ENCODE measurements at regions not wholly inside any gene's neighbourhood (a gene's known extent, or its start where the extent isn't known, plus 50 kb on each side); places are given as distances from the start of the nearest gene placed in this dataset.
A peak's percentile ranks its signal among the peaks of the same experiment; 100 is the strongest.

DNA sequence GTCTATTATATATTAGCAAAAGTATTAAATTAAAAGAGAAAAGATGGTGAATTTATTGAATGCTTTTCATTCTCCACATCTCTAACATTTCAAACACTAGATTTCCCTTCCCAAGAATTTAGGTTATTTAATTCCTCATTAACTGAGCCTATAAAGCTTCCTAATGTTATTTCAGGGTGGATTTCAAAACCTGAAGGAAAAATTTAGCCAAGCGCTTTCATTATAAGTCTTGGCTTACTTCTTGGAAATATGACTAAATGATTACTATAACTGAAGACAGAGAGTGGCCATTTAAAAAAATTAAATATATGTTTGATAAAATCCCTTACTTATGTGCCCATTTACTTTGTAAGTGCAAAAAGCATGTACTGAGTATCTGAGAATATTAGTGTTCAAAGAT, 141.8 kb upstream of the ARSJ start:
- no peak overlapping the region for H2BK15ac ChIP-seq (ENCODE audit: low read depth, poor library complexity, severe bottlenecking)
- H3K9ac ChIP-seq (ENCODE audit: low read length) = no peak overlapping the region
- H3K4me1 ChIP-seq (ENCODE audit: control insufficient read depth, insufficient read depth, low read depth, low read length) = no peaks in the 10 kb centered on the region
- H3K36me3 ChIP-seq (ENCODE audit: control insufficient read depth in 1 of 2, insufficient read depth in 2 of 2, low read depth in 1 of 2, low read length in 2 of 2) = no peaks in the 10 kb centered on the region
- no CpG with 5 or more reads among the region's 1 CpG for WGBS
- H3K9me3 ChIP-seq (ENCODE audit: control insufficient read depth, low read length) = no peaks in the 10 kb centered on the region
- H3K27me3 ChIP-seq (ENCODE audit: control insufficient read depth in 1 of 2, insufficient read depth in 1 of 2, low read length in 2 of 2) = no peaks in the 10 kb centered on the region
- no peak overlapping the region for H3K27ac ChIP-seq (ENCODE audit: low read length, poor library complexity, severe bottlenecking)
- no peak overlapping the region for H2BK5ac ChIP-seq (ENCODE audit: low read depth, low read length, poor library complexity, severe bottlenecking)
- H3K4ac ChIP-seq (ENCODE audit: low read depth in 1 of 2, low read length in 2 of 2) = no peak overlapping the region
- no peak for DNase-seq
- no peak overlapping the region for H2BK120ac ChIP-seq (ENCODE audit: low read depth, low read length)
- no peak overlapping the region for H2BK12ac ChIP-seq (ENCODE audit: low read length in 2 of 2)
- H3K79me1 ChIP-seq (replicated peaks; ENCODE audit: low read length, poor library complexity, severe bottlenecking) = no peaks in the 10 kb centered on the region
- H2AFZ ChIP-seq (ENCODE audit: low read depth, low read length) = no peak overlapping the region
- H3K14ac ChIP-seq (ENCODE audit: low read length in 2 of 2) = no peak overlapping the region
- H3K23ac ChIP-seq (ENCODE audit: low read length in 2 of 2) = no peak overlapping the region
- H4K91ac ChIP-seq (ENCODE audit: low read length) = no peak overlapping the region
- no peak overlapping the region for H3K18ac ChIP-seq (ENCODE audit: low read depth in 1 of 2, low read length in 2 of 2)
- no peak overlapping the region for H3K4me2 ChIP-seq (ENCODE audit: low read length, poor library complexity, severe bottlenecking)
- no peak overlapping the region for H4K8ac ChIP-seq (ENCODE audit: low read length)
- H3K4me3 ChIP-seq (ENCODE audit: insufficient read depth in 1 of 2, low read depth in 1 of 2, low read length in 2 of 2) = no peak overlapping the region
- H2AK5ac ChIP-seq (ENCODE audit: low read length, severe bottlenecking) = no peak overlapping the region

DNA sequence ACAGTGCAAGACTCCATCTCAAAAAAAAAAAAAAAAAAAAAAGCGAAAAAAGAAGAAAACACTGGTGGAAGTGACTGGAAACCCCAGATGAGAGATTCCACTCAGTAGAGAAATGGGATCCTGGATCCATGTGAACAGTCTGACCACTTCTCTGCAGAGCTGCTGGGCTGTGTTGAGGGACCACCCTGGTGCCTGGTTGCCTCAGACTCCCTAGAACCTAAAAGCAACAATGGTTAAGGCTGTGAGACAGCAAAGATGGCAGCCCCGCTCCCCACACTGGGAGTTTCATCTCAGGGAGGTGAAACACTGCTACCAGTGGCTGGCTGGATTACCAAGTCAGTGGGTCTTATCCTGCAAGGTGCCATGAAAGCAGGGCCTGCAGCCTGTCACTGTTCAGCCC, 152.8 kb upstream of the ARSJ start:
- Histone ChIP-seq H3K9ac (ENCODE audit: low read length) (no peak overlapping the region), H2BK120ac (ENCODE audit: low read depth, low read length) (no peak overlapping the region), H3K4me1 (ENCODE audit: control insufficient read depth, insufficient read depth, low read depth, low read length) (no peaks in the 10 kb centered on the region), H3K4me3 (ENCODE audit: insufficient read depth in 1 of 2, low read depth in 1 of 2, low read length in 2 of 2) (no peak overlapping the region), H3K4ac (ENCODE audit: low read depth in 1 of 2, low read length in 2 of 2) (no peak overlapping the region), H4K8ac (ENCODE audit: low read length) (no peak overlapping the region), H2AK5ac (ENCODE audit: low read length, severe bottlenecking) (no peak overlapping the region), H3K9me3 (ENCODE audit: control insufficient read depth, low read length) (peaks cover 5% of the 10 kb centered on the region), H2BK12ac (ENCODE audit: low read length in 2 of 2) (no peak overlapping the region), H2BK15ac (ENCODE audit: low read depth, poor library complexity, severe bottlenecking) (no peak overlapping the region), H3K79me1 (replicated peaks; ENCODE audit: low read length, poor library complexity, severe bottlenecking) (no peaks in the 10 kb centered on the region), H3K18ac (ENCODE audit: low read depth in 1 of 2, low read length in 2 of 2) (no peak overlapping the region), H3K27me3 (ENCODE audit: control insufficient read depth in 1 of 2, insufficient read depth in 1 of 2, low read length in 2 of 2) (no peaks in the 10 kb centered on the region), H3K23ac (ENCODE audit: low read length in 2 of 2) (no peak overlapping the region), H2BK5ac (ENCODE audit: low read depth, low read length, poor library complexity, severe bottlenecking) (no peak overlapping the region), H3K14ac (ENCODE audit: low read length in 2 of 2) (no peak overlapping the region), H3K36me3 (ENCODE audit: control insufficient read depth in 1 of 2, insufficient read depth in 2 of 2, low read depth in 1 of 2, low read length in 2 of 2) (no peaks in the 10 kb centered on the region), H2AFZ (ENCODE audit: low read depth, low read length) (peak overlapping the region; percentile 61), H3K27ac (ENCODE audit: low read length, poor library complexity, severe bottlenecking) (no peak overlapping the region), H4K91ac (ENCODE audit: low read length) (no peak overlapping the region), H3K4me2 (ENCODE audit: low read length, poor library complexity, severe bottlenecking) (no peak overlapping the region)
- 97% methylated on average over 2 of the region's 2 CpGs for WGBS
- no peak for DNase-seq

DNA sequence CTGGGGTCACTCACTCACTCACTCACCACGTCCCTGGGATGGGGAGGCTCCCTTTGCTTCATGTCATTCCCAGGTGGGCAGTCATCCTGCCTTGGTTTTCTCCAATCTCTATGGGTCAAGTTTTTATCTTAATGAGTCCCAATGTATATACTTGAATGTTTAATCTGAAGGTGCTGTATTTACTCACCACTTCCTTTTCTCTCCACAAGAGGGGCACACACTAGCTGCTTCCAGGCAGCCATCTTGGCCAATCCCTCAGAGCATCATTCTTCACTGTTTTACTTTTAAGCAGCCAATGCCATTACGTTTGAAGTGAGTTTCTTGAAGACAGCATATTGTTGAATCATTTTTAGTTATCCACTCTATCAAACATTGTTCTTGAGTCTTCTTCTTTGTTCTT, 153.4 kb upstream of the ARSJ start:
- WGBS = 69% methylated on average over 2 of the region's 2 CpGs
- Histone ChIP-seq H2BK5ac (ENCODE audit: low read depth, low read length, poor library complexity, severe bottlenecking) (no peak overlapping the region), H3K14ac (ENCODE audit: low read length in 2 of 2) (no peak overlapping the region), H4K91ac (ENCODE audit: low read length) (no peak overlapping the region), H3K79me1 (replicated peaks; ENCODE audit: low read length, poor library complexity, severe bottlenecking) (no peaks in the 10 kb centered on the region), H3K9me3 (ENCODE audit: control insufficient read depth, low read length) (peaks cover 5% of the 10 kb centered on the region), H3K9ac (ENCODE audit: low read length) (no peak overlapping the region), H3K36me3 (ENCODE audit: control insufficient read depth in 1 of 2, insufficient read depth in 2 of 2, low read depth in 1 of 2, low read length in 2 of 2) (no peaks in the 10 kb centered on the region), H3K18ac (ENCODE audit: low read depth in 1 of 2, low read length in 2 of 2) (no peak overlapping the region), H2BK12ac (ENCODE audit: low read length in 2 of 2) (no peak overlapping the region), H2BK120ac (ENCODE audit: low read depth, low read length) (no peak overlapping the region), H3K27me3 (ENCODE audit: control insufficient read depth in 1 of 2, insufficient read depth in 1 of 2, low read length in 2 of 2) (no peaks in the 10 kb centered on the region), H2AFZ (ENCODE audit: low read depth, low read length) (no peak overlapping the region), H3K4me2 (ENCODE audit: low read length, poor library complexity, severe bottlenecking) (no peak overlapping the region), H3K4me3 (ENCODE audit: insufficient read depth in 1 of 2, low read depth in 1 of 2, low read length in 2 of 2) (no peak overlapping the region), H2BK15ac (ENCODE audit: low read depth, poor library complexity, severe bottlenecking) (no peak overlapping the region), H3K23ac (ENCODE audit: low read length in 2 of 2) (no peak overlapping the region), H2AK5ac (ENCODE audit: low read length, severe bottlenecking) (no peak overlapping the region), H4K8ac (ENCODE audit: low read length) (no peak overlapping the region), H3K4me1 (ENCODE audit: control insufficient read depth, insufficient read depth, low read depth, low read length) (no peaks in the 10 kb centered on the region), H3K27ac (ENCODE audit: low read length, poor library complexity, severe bottlenecking) (no peak overlapping the region), H3K4ac (ENCODE audit: low read depth in 1 of 2, low read length in 2 of 2) (no peak overlapping the region)
- peak; percentile 13 for DNase-seq

DNA sequence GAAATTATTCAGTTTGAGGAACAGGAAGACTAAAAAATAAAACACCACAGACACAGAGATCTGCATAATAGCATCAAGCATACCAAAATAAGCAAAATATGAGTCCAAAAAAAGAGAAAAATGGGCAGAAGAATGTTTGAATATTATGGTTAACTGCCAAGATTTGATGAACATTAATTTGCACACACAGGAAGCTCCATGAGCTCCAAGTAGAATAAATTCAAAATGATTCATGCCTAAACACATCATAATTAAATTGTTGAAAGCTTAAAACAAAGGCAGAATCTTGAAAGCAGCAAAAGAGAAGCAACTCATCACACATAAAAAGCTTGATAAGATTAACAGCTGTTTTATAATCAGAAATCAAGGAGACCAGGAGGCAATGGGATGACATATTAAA, 156.6 kb upstream of the ARSJ start:
- Histone ChIP-seq H2AFZ (ENCODE audit: low read depth, low read length) (no peak overlapping the region), H2BK15ac (ENCODE audit: low read depth, poor library complexity, severe bottlenecking) (no peak overlapping the region), H2BK5ac (ENCODE audit: low read depth, low read length, poor library complexity, severe bottlenecking) (no peak overlapping the region), H3K9ac (ENCODE audit: low read length) (no peak overlapping the region), H2BK12ac (ENCODE audit: low read length in 2 of 2) (no peak overlapping the region), H3K18ac (ENCODE audit: low read depth in 1 of 2, low read length in 2 of 2) (no peak overlapping the region), H3K14ac (ENCODE audit: low read length in 2 of 2) (no peak overlapping the region), H3K9me3 (ENCODE audit: control insufficient read depth, low read length) (no peaks in the 10 kb centered on the region), H3K4me1 (ENCODE audit: control insufficient read depth, insufficient read depth, low read depth, low read length) (no peaks in the 10 kb centered on the region), H3K27ac (ENCODE audit: low read length, poor library complexity, severe bottlenecking) (no peak overlapping the region), H3K79me1 (replicated peaks; ENCODE audit: low read length, poor library complexity, severe bottlenecking) (no peaks in the 10 kb centered on the region), H2BK120ac (ENCODE audit: low read depth, low read length) (no peak overlapping the region), H4K8ac (ENCODE audit: low read length) (no peak overlapping the region), H3K4ac (ENCODE audit: low read depth in 1 of 2, low read length in 2 of 2) (no peak overlapping the region), H2AK5ac (ENCODE audit: low read length, severe bottlenecking) (no peak overlapping the region), H3K27me3 (ENCODE audit: control insufficient read depth in 1 of 2, insufficient read depth in 1 of 2, low read length in 2 of 2) (no peaks in the 10 kb centered on the region), H3K23ac (ENCODE audit: low read length in 2 of 2) (no peak overlapping the region), H3K4me3 (ENCODE audit: insufficient read depth in 1 of 2, low read depth in 1 of 2, low read length in 2 of 2) (no peak overlapping the region), H3K4me2 (ENCODE audit: low read length, poor library complexity, severe bottlenecking) (no peak overlapping the region), H3K36me3 (ENCODE audit: control insufficient read depth in 1 of 2, insufficient read depth in 2 of 2, low read depth in 1 of 2, low read length in 2 of 2) (no peaks in the 10 kb centered on the region), H4K91ac (ENCODE audit: low read length) (no peak overlapping the region)
- DNase-seq = no peak

Data from mesenchymal stem cell (in vitro differentiated cells and primary cell).